ENCODE measurements at regions not wholly inside any gene's neighbourhood (a gene's known extent, or its start where the extent isn't known, plus 50 kb on each side); places are given as distances from the start of the nearest gene placed in this dataset.

GRCh38 chr4:89382439-89382838 is 74.8 kb upstream of the GPRIN3 start:
- no peak for DNase-seq
- no peak for ATAC-seq
- intact Hi-C loops (cut with DNase I): no loop called here

GRCh38 chr4:89380980-89381379 is 73.4 kb upstream of the GPRIN3 start:
- no peaks in the 10 kb centered on the region for H3K9me3 ChIP-seq
- intact Hi-C loops (cut with DNase I): no loop called here

More at GRCh38 chr4:89382439-89382838, 74.8 kb upstream of the GPRIN3 start:
- Histone ChIP-seq H3K9me3 (no peaks in the 10 kb centered on the region), H3K4me3 (no peak overlapping the region), H3K27ac (no peak overlapping the region), H3K36me3 (no peaks in the 10 kb centered on the region), H3K27me3 (no peaks in the 10 kb centered on the region), H3K4me1 (no peaks in the 10 kb centered on the region)
- no peak for TF ChIP-seq CTCF (IDR thresholded peaks at IDR 0.05)

GRCh38 chr4:89379511-89380044 is 72.0 kb upstream of the GPRIN3 start:
- intact Hi-C loops (cut with DNase I): no loop called here
- no peak overlapping the region for H3K4me3 ChIP-seq
- no peaks in the 10 kb centered on the region for H3K9me3 ChIP-seq
- H3K27ac ChIP-seq: no peak overlapping the region
- H3K36me3 ChIP-seq: no peaks in the 10 kb centered on the region
- no peak for TF ChIP-seq CTCF (IDR thresholded peaks at IDR 0.05)
- DNase-seq (peak in 1 of 4 donors; percentile 7), ATAC-seq (no peak)
- no peaks in the 10 kb centered on the region for H3K27me3 ChIP-seq
- no peaks in the 10 kb centered on the region for H3K4me1 ChIP-seq

More at GRCh38 chr4:89380980-89381379, 73.4 kb upstream of the GPRIN3 start:
- ATAC-seq (no peak), DNase-seq (no peak)
- H3K4me1 ChIP-seq: no peaks in the 10 kb centered on the region
- no peaks in the 10 kb centered on the region for H3K27me3 ChIP-seq
- H3K27ac ChIP-seq: no peak overlapping the region
- no peaks in the 10 kb centered on the region for H3K36me3 ChIP-seq
- TF ChIP-seq CTCF (IDR thresholded peaks at IDR 0.05): no peak
- H3K4me3 ChIP-seq: no peak overlapping the region

- no peak for TF ChIP-seq CTCF (IDR thresholded peaks at IDR 0.05)
- ATAC-seq: no peak
Measured at GRCh38 chr4:89373394-89373793, 65.8 kb upstream of the GPRIN3 start.

GRCh38 chr4:89371614-89372013 is 64.0 kb upstream of the GPRIN3 start:
- H3K36me3 ChIP-seq: no peaks in the 10 kb centered on the region
- DNase-seq (peak in 1 of 4 donors; percentile 30), ATAC-seq (peak; percentile 90)
- no peaks in the 10 kb centered on the region for H3K27me3 ChIP-seq
- no peak overlapping the region for H3K27ac ChIP-seq
- H3K4me1 ChIP-seq: no peaks in the 10 kb centered on the region
- no peak for TF ChIP-seq CTCF (IDR thresholded peaks at IDR 0.05)
- H3K4me3 ChIP-seq: no peak overlapping the region
- no peaks in the 10 kb centered on the region for H3K9me3 ChIP-seq
- intact Hi-C loops (cut with DNase I): no loop called here

More at GRCh38 chr4:89373394-89373793, 65.8 kb upstream of the GPRIN3 start:
- DNase-seq: no peak
- intact Hi-C loops (cut with DNase I): no loop called here
- Histone ChIP-seq H3K9me3 (no peaks in the 10 kb centered on the region), H3K4me3 (no peak overlapping the region), H3K27me3 (no peaks in the 10 kb centered on the region), H3K4me1 (no peaks in the 10 kb centered on the region), H3K27ac (no peak overlapping the region), H3K36me3 (no peaks in the 10 kb centered on the region)

Measured in left lung (tissue), 4 donors.